HG03066 (cell line): ENCODE measurements at regions not wholly inside any gene's neighbourhood (a gene's known extent, or its start where the extent isn't known, plus 50 kb on each side); places are given as distances from the start of the nearest gene placed in this dataset.

Source experiments
- ATAC-seq: cut with Tn5 transposase; IDR thresholded peaks from one replicate; pipeline ENCODE4 v1.9.1; 2021; ENCODE audit warnings: low read depth; ENCODE audit not compliant: unreplicated experiment

- ATAC-seq, result no peak
Observed at GRCh38 chr14:61940666-61941420, 178.6 kb downstream of the SNAPC1 start.

GRCh38 chr14:61941421-61942150 lies 179.4 kb downstream of the SNAPC1 start:
- ATAC-seq, result no peak

GRCh38 chr14:61948376-61948775 lies 186.2 kb downstream of the SNAPC1 start:
- ATAC-seq, result no peak

- no peak for ATAC-seq
Observed at GRCh38 chr14:61950340-61950739, 188.1 kb downstream of the SNAPC1 start.

- no peak for ATAC-seq
Observed at GRCh38 chr14:61953602-61954001, 191.4 kb downstream of the SNAPC1 start.

- no peak for ATAC-seq
Observed at GRCh38 chr14:61954306-61954705, 192.1 kb downstream of the SNAPC1 start.

GRCh38 chr14:61956517-61956916 lies 194.3 kb downstream of the SNAPC1 start:
- no peak for ATAC-seq

GRCh38 chr14:61959348-61959747 lies 197.1 kb downstream of the SNAPC1 start:
- no peak for ATAC-seq

- ATAC-seq, result no peak
Observed at GRCh38 chr14:61961369-61961768, 199.1 kb downstream of the SNAPC1 start.

GRCh38 chr14:61963926-61964325 lies 201.7 kb downstream of the SNAPC1 start:
- ATAC-seq, result no peak

GRCh38 chr14:61965030-61965745 lies 203.0 kb downstream of the SNAPC1 start:
- no peak for ATAC-seq

GRCh38 chr14:61968207-61968606 lies 206.0 kb downstream of the SNAPC1 start:
- ATAC-seq, result no peak

GRCh38 chr14:61972711-61973110 lies 210.5 kb downstream of the SNAPC1 start:
- no peak for ATAC-seq

GRCh38 chr14:61973981-61974380 lies 211.8 kb downstream of the SNAPC1 start:
- ATAC-seq, result no peak

GRCh38 chr14:61977217-61977616 lies 215.0 kb downstream of the SNAPC1 start:
- ATAC-seq, result no peak

- ATAC-seq, result no peak
Observed at GRCh38 chr14:61988240-61988639, 226.0 kb downstream of the SNAPC1 start.

GRCh38 chr14:61992139-61992538 lies 229.9 kb downstream of the SNAPC1 start:
- ATAC-seq, result no peak

- ATAC-seq, result no peak
Observed at GRCh38 chr14:61992926-61993325, 230.7 kb downstream of the SNAPC1 start.

- ATAC-seq, result no peak
Observed at GRCh38 chr14:61994589-61994988, 232.4 kb downstream of the SNAPC1 start.

GRCh38 chr14:61996753-61997152 lies 234.5 kb downstream of the SNAPC1 start:
- no peak for ATAC-seq

- ATAC-seq, result no peak
Observed at GRCh38 chr14:61997161-61997560, 234.9 kb downstream of the SNAPC1 start.
